HEK293 (cell line): ENCODE measurements at regions not wholly inside any gene's neighbourhood (a gene's known extent, or its start where the extent isn't known, plus 50 kb on each side); places are given as distances from the start of the nearest gene placed in this dataset.

Experiments used
- ZBTB21 ChIP-seq: fragments of 450-650 bp; formaldehyde crosslinking; IDR thresholded peaks from 2 replicates; pipeline ENCODE4 v1.5.1; 2017; ENCODE audit warnings: missing biosample characterization, missing genetic modification characterization
- ZNF121 ChIP-seq: fragments of 450-650 bp; formaldehyde crosslinking; IDR thresholded peaks from 2 replicates; pipeline ENCODE4 v1.5.1; 2016; ENCODE audit warnings: missing biosample characterization, missing genetic modification characterization
- ZNF292 ChIP-seq: fragments of 450-650 bp; formaldehyde crosslinking; IDR thresholded peaks from 2 replicates; pipeline ENCODE4 v1.5.1; 2016; ENCODE audit warnings: low read depth, missing biosample characterization, missing genetic modification characterization, borderline replicate concordance
- ZNF302 ChIP-seq: fragments of 450-650 bp; formaldehyde crosslinking; IDR thresholded peaks from 2 replicates; pipeline ENCODE4 v1.5.1; 2016; ENCODE audit warnings: missing biosample characterization, missing genetic modification characterization, low read depth
- ZNF701 ChIP-seq: fragments of 450-650 bp; formaldehyde crosslinking; IDR thresholded peaks from 2 replicates; pipeline ENCODE4 v1.5.1; 2016; ENCODE audit warnings: missing biosample characterization, missing genetic modification characterization
- ZSCAN30 ChIP-seq: fragments of 450-650 bp; IDR thresholded peaks from 2 replicates; pipeline ENCODE4 v1.5.1; 2018; ENCODE audit warnings: missing biosample characterization, mild to moderate bottlenecking, missing genetic modification characterization, moderate library complexity
- TF ChIP-seq, protein P1 (sequence below): fragments of 450-650 bp; formaldehyde crosslinking; IDR thresholded peaks from 2 replicates; pipeline ENCODE4 v1.5.1; 2016; ENCODE audit warnings: missing biosample characterization, missing genetic modification characterization
- TF ChIP-seq, protein P2 (sequence below): IDR thresholded peaks from 2 replicates; pipeline ENCODE4 v1.6.1; 2011; ENCODE audit warnings: mild to moderate bottlenecking, low read depth, low read length, borderline replicate concordance
- TF ChIP-seq, protein P3 (sequence below): fragments of 450-650 bp; formaldehyde crosslinking; IDR thresholded peaks from 2 replicates; pipeline ENCODE4 v1.5.1; 2016; ENCODE audit warnings: missing biosample characterization, missing genetic modification characterization
- TF ChIP-seq, protein P4 (sequence below): fragments of 450-650 bp; formaldehyde crosslinking; IDR thresholded peaks from 2 replicates; pipeline ENCODE4 v1.5.1; 2016; ENCODE audit warnings: missing biosample characterization, missing genetic modification characterization
- TF ChIP-seq, protein P5 (sequence below): fragments of 450-650 bp; formaldehyde crosslinking; IDR thresholded peaks from 2 replicates; pipeline ENCODE4 v1.5.1; 2016; ENCODE audit warnings: missing biosample characterization, missing genetic modification characterization
- TF ChIP-seq, protein P6 (sequence below): fragments of 450-650 bp; formaldehyde crosslinking; IDR thresholded peaks from 2 replicates; pipeline ENCODE4 v1.5.1; 2016; ENCODE audit warnings: missing biosample characterization, missing genetic modification characterization
- TF ChIP-seq, protein P7 (sequence below): fragments of 450-650 bp; formaldehyde crosslinking; IDR thresholded peaks from 2 replicates; pipeline ENCODE4 v1.5.1; 2016; ENCODE audit warnings: missing biosample characterization, missing genetic modification characterization

DNA sequence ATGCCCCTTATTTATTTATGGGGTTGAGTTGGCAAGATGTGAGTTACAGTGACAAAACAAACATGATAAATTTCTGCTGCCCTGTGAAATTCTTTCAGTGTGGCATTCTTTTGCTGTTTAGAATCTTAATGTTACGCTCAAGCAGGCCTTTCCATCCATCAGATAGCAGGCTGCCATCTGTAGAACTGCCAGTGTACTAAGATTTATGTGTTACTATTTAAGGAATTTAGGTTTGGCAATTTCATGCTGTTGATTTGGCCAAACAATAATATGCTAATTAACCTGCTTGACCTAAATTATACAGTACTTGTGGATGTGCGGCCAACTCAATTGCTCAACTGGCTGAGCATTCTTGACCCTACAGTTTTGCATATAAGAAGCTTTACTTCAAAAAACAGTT is 477.7 kb upstream of the TPK1 start:
- TF ChIP-seq, protein P1, sequence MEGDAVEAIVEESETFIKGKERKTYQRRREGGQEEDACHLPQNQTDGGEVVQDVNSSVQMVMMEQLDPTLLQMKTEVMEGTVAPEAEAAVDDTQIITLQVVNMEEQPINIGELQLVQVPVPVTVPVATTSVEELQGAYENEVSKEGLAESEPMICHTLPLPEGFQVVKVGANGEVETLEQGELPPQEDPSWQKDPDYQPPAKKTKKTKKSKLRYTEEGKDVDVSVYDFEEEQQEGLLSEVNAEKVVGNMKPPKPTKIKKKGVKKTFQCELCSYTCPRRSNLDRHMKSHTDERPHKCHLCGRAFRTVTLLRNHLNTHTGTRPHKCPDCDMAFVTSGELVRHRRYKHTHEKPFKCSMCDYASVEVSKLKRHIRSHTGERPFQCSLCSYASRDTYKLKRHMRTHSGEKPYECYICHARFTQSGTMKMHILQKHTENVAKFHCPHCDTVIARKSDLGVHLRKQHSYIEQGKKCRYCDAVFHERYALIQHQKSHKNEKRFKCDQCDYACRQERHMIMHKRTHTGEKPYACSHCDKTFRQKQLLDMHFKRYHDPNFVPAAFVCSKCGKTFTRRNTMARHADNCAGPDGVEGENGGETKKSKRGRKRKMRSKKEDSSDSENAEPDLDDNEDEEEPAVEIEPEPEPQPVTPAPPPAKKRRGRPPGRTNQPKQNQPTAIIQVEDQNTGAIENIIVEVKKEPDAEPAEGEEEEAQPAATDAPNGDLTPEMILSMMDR, result no peak
- TF ChIP-seq, protein P2, sequence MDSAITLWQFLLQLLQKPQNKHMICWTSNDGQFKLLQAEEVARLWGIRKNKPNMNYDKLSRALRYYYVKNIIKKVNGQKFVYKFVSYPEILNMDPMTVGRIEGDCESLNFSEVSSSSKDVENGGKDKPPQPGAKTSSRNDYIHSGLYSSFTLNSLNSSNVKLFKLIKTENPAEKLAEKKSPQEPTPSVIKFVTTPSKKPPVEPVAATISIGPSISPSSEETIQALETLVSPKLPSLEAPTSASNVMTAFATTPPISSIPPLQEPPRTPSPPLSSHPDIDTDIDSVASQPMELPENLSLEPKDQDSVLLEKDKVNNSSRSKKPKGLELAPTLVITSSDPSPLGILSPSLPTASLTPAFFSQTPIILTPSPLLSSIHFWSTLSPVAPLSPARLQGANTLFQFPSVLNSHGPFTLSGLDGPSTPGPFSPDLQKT, result no peak
- TF ChIP-seq ZBTB21 (tag by site-specific recombination), result no peak
- TF ChIP-seq, protein P3, sequence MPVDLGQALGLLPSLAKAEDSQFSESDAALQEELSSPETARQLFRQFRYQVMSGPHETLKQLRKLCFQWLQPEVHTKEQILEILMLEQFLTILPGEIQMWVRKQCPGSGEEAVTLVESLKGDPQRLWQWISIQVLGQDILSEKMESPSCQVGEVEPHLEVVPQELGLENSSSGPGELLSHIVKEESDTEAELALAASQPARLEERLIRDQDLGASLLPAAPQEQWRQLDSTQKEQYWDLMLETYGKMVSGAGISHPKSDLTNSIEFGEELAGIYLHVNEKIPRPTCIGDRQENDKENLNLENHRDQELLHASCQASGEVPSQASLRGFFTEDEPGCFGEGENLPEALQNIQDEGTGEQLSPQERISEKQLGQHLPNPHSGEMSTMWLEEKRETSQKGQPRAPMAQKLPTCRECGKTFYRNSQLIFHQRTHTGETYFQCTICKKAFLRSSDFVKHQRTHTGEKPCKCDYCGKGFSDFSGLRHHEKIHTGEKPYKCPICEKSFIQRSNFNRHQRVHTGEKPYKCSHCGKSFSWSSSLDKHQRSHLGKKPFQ (tag by site-specific recombination), result no peak
- TF ChIP-seq ZSCAN30, result no peak
- TF ChIP-seq, protein P4, sequence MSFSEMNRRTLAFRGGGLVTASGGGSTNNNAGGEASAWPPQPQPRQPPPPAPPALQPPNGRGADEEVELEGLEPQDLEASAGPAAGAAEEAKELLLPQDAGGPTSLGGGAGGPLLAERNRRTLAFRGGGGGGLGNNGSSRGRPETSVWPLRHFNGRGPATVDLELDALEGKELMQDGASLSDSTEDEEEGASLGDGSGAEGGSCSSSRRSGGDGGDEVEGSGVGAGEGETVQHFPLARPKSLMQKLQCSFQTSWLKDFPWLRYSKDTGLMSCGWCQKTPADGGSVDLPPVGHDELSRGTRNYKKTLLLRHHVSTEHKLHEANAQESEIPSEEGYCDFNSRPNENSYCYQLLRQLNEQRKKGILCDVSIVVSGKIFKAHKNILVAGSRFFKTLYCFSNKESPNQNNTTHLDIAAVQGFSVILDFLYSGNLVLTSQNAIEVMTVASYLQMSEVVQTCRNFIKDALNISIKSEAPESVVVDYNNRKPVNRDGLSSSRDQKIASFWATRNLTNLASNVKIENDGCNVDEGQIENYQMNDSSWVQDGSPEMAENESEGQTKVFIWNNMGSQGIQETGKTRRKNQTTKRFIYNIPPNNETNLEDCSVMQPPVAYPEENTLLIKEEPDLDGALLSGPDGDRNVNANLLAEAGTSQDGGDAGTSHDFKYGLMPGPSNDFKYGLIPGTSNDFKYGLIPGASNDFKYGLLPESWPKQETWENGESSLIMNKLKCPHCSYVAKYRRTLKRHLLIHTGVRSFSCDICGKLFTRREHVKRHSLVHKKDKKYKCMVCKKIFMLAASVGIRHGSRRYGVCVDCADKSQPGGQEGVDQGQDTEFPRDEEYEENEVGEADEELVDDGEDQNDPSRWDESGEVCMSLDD (tag by site-specific recombination), result no peak
- TF ChIP-seq ZNF121 (tag by site-specific recombination), result no peak
- no peak for TF ChIP-seq ZNF302 (tag by site-specific recombination)
- TF ChIP-seq ZNF701 (tag by site-specific recombination), result no peak
- TF ChIP-seq, protein P5, sequence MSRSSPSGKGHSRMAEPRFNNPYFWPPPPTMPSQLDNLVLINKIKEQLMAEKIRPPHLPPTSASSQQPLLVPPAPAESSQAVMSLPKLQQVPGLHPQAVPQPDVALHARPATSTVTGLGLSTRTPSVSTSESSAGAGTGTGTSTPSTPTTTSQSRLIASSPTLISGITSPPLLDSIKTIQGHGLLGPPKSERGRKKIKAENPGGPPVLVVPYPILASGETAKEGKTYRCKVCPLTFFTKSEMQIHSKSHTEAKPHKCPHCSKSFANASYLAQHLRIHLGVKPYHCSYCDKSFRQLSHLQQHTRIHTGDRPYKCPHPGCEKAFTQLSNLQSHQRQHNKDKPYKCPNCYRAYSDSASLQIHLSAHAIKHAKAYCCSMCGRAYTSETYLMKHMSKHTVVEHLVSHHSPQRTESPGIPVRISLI, result no peak
- TF ChIP-seq, protein P6, sequence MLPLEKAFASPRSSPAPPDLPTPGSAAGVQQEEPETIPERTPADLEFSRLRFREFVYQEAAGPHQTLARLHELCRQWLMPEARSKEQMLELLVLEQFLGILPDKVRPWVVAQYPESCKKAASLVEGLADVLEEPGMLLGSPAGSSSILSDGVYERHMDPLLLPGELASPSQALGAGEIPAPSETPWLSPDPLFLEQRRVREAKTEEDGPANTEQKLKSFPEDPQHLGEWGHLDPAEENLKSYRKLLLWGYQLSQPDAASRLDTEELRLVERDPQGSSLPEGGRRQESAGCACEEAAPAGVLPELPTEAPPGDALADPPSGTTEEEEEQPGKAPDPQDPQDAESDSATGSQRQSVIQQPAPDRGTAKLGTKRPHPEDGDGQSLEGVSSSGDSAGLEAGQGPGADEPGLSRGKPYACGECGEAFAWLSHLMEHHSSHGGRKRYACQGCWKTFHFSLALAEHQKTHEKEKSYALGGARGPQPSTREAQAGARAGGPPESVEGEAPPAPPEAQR, result no peak
- TF ChIP-seq, protein P7, sequence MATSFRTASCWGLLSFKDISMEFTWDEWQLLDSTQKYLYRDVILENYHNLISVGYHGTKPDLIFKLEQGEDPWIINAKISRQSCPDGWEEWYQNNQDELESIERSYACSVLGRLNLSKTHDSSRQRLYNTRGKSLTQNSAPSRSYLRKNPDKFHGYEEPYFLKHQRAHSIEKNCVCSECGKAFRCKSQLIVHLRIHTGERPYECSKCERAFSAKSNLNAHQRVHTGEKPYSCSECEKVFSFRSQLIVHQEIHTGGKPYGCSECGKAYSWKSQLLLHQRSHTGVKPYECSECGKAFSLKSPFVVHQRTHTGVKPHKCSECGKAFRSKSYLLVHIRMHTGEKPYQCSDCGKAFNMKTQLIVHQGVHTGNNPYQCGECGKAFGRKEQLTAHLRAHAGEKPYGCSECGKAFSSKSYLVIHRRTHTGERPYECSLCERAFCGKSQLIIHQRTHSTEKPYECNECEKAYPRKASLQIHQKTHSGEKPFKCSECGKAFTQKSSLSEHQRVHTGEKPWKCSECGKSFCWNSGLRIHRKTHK (tag by site-specific recombination), result no peak
- TF ChIP-seq ZNF292 (tag by site-specific recombination), result no peak
